GM10266 (cell line): ENCODE measurements at regions not wholly inside any gene's neighbourhood (a gene's known extent, or its start where the extent isn't known, plus 50 kb on each side); places are given as distances from the start of the nearest gene placed in this dataset.

Experiments used
- DNase-seq: peaks from one replicate; pipeline ENCODE4 v3.0.0; 2012; ENCODE audit errors: extremely low spot score
- CTCF ChIP-seq: IDR thresholded peaks from 2 replicates; pipeline ENCODE4 v1.5.1; 2012; ENCODE audit warnings: mild to moderate bottlenecking, low read depth; ENCODE audit not compliant: control insufficient read depth, insufficient read depth; ENCODE audit errors: missing control alignments

DNA sequence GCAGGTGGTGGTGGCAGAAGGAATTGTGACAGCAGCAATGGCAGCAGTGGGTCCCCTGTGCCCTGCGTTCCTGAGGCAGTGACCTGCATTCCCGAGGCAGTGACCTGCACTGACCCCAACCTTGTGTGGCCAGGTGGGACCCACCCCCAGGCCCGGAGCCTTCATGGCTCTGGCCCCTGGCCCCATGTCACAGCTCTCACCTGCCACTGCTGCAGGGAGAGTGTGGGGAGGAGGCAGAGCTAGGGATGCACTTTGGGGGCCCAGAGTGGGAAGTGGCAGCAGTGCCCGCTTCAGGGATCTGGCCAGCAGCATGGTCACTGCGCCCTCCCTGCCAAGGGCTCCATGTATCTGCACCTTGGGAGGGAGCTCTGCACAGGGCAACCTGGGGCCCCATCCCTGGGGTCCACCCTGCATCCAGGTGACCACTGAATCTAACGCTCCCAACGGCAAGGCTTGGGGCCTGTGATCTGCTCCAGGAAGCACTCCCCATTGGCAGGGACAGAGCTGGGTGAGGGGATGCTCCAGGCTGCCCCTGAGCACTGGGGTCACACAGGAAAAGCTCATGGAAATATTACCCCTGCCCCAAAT lies 618.6 kb downstream of the RWDD3 start:
- no peak for DNase-seq
- no peak for TF ChIP-seq CTCF

DNA sequence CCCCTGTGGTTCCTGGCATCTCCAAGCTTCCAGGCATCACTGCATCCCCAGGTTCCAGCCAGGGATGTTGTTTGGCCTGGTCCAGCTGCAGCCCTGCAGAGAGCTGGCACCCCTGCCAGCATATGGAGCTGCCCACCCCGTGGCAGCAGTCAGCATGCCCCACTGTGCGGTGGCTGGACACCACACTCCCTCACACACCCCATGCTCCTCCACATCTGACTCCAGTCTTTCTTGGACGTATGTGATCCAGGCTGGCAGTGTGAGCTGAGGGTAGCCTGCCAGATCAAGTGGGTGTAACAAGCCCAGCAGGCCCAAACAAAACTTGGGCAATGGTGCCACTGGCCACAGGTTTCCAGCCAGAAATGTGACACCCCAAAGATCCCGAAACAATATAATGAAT lies 620.4 kb downstream of the RWDD3 start:
- TF ChIP-seq CTCF, result no peak
- DNase-seq, result no peak

DNA sequence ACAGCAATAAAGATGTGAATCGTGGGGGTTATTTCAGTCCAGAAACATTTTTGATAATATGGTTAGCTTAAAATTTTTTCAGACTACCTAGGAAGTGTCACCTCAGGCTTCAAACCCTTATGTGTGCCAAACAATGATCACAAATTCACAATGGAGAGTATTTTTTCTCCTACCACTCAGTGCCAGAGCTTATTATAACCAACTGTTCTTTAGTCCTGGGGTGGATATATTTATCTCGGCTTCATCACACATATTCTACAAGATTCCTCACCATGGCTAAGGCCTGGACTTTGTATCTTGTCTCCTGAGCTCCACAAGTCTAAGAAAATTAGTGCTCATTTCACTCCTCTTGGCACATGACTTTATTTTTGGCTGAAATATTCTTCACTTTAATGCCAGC lies 629.1 kb downstream of the RWDD3 start:
- DNase-seq, result no peak
- no peak for TF ChIP-seq CTCF

DNA sequence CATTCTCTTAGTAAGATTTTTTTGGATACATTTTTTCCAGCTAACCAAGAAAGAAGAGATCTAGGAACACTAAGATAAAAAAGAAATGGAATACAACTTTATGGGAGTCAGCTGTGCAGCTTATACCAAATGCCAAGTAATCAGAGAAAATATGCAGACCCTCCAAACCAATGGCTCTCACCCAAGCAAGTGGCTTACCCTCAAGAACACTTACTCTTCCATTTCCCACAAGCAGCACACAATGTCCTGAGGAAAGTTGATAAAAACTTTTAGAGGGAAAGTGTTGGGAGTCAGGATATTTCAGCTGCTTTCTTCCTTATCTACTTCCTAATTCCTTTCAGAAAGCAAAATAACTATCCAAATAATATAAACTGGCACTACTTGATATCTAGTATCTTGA lies 631.8 kb downstream of the RWDD3 start:
- DNase-seq, result no peak
- TF ChIP-seq CTCF, result no peak

DNA sequence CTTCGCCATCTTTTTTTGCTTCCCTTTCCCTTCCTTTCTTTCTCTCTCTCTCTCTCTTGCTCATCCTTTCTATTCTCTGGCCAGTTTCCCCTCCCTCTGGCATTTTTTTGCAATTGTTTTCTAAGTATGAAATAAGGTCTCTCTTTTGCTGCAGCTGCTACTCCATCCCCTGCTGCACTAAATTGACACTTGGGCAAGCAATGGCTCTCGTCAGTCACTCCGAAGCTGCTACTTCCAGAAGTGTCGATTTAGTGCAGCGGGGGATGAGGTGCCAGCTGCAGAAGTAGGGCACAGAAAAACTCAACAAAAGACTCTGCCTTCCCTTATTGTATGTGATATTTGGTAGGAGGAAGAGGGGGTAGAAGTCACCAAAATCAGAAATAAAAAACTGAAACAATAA lies 642.3 kb downstream of the RWDD3 start:
- no peak for TF ChIP-seq CTCF
- DNase-seq, result no peak

- no peak for DNase-seq
- no peak for TF ChIP-seq CTCF
These were observed 645.6 kb downstream of the RWDD3 start for GRCh38 chr1:95879498-95880050.

DNA sequence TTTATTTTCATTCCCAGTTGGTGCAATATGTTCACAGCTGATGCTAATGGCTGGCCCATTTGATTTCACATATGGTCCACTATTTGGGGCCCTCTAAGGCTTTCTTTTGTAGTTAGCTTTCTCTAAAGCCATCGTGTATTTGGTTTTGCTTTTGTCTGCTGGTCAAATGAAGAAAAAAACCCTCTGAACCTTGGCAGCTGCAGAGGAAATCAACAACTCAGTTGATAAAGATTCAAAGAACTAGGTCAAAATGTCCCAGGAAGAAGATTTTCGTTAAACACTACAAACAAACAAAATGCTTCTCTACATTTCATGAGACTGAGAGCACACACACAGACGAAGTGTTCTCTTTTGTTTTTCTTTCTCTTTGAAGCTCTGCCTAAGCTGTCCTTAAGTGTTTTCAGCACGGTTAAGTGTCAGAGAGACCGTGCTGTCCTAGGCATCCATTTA lies 655.0 kb downstream of the RWDD3 start:
- DNase-seq, result no peak
- no peak for TF ChIP-seq CTCF
